GM19455 (cell line): ENCODE measurements at regions not wholly inside any gene's neighbourhood (a gene's known extent, or its start where the extent isn't known, plus 50 kb on each side); places are given as distances from the start of the nearest gene placed in this dataset.

Source experiments
- ATAC-seq: cut with Tn5 transposase; IDR thresholded peaks from one replicate; pipeline ENCODE4 v1.9.1; 2021; ENCODE audit not compliant: unreplicated experiment

- ATAC-seq: no peak
Observed at GRCh38 chr16:51924744-51925143, 622.2 kb downstream of the TOX3 start.

GRCh38 chr16:51922476-51922875 lies 624.5 kb downstream of the TOX3 start:
- no peak for ATAC-seq

GRCh38 chr16:51919736-51920135 lies 627.2 kb downstream of the TOX3 start:
- ATAC-seq: no peak

GRCh38 chr16:51916814-51917213 lies 630.1 kb downstream of the TOX3 start:
- ATAC-seq: no peak

- ATAC-seq: no peak
Observed at GRCh38 chr16:51916231-51916630, 630.7 kb downstream of the TOX3 start.

- ATAC-seq: no peak
Observed at GRCh38 chr16:51907680-51908079, 639.3 kb downstream of the TOX3 start.

- no peak for ATAC-seq
Observed at GRCh38 chr16:51900221-51900780, 646.6 kb downstream of the TOX3 start.

- ATAC-seq: no peak
Observed at GRCh38 chr16:51898872-51899271, 648.1 kb downstream of the TOX3 start.

GRCh38 chr16:51896013-51896412 lies 650.9 kb downstream of the TOX3 start:
- ATAC-seq: no peak

- ATAC-seq: no peak
Observed at GRCh38 chr16:51892293-51893007, 654.5 kb downstream of the TOX3 start.

- no peak for ATAC-seq
Observed at GRCh38 chr16:51888534-51888933, 658.4 kb downstream of the TOX3 start.

- no peak for ATAC-seq
Observed at GRCh38 chr16:51888016-51888415, 658.9 kb downstream of the TOX3 start.

- no peak for ATAC-seq
Observed at GRCh38 chr16:51886456-51886855, 660.5 kb downstream of the TOX3 start.

GRCh38 chr16:51884773-51885172 lies 662.2 kb downstream of the TOX3 start:
- no peak for ATAC-seq

GRCh38 chr16:51881731-51882130 lies 665.2 kb downstream of the TOX3 start:
- ATAC-seq: no peak

- ATAC-seq: no peak
Observed at GRCh38 chr16:51880776-51881175, 666.2 kb downstream of the TOX3 start.

- no peak for ATAC-seq
Observed at GRCh38 chr16:51877686-51878085, 669.3 kb downstream of the TOX3 start.

- no peak for ATAC-seq
Observed at GRCh38 chr16:51876934-51877333, 670.0 kb downstream of the TOX3 start.

- no peak for ATAC-seq
Observed at GRCh38 chr16:51876601-51876875, 670.4 kb downstream of the TOX3 start.

- ATAC-seq: no peak
Observed at GRCh38 chr16:51875834-51876600, 670.9 kb downstream of the TOX3 start.

GRCh38 chr16:51872524-51872923 lies 674.4 kb downstream of the TOX3 start:
- ATAC-seq: no peak

GRCh38 chr16:51870296-51870854 lies 676.6 kb downstream of the TOX3 start:
- no peak for ATAC-seq
